CD14-positive monocyte (primary cell): ENCODE measurements at regions not wholly inside any gene's neighbourhood (a gene's known extent, or its start where the extent isn't known, plus 50 kb on each side); places are given as distances from the start of the nearest gene placed in this dataset.

Experiments
- DNase-seq, 3 donors: peaks; one replicate each; pipeline ENCODE4 v3.0.0-alpha.2; 2011 to 2022
- H2AFZ ChIP-seq: 2 replicates; pipeline ENCODE4 v1.6.0; 2012; ENCODE audit warnings: mild to moderate bottlenecking, low read depth, low read length, inconsistent platforms; ENCODE audit not compliant: insufficient read depth, poor library complexity, severe bottlenecking
- H3K27ac ChIP-seq, 2 donors: 1 replicate in 1 of 2; 2 replicates in 1 of 2; pipeline ENCODE4 v1.5.1; 2012 to 2013; ENCODE audit warnings: low read length in 2 of 2, control low read depth in 1 of 2, inconsistent platforms in 1 of 2, low read depth in 1 of 2, mild to moderate bottlenecking in 1 of 2
- H3K27me3 ChIP-seq, 2 donors: one replicate each; pipeline versions ENCODE4 v1.6.0 to v1.6.1; 2011 to 2013; ENCODE audit warnings: low read length in 2 of 2; ENCODE audit not compliant: control insufficient read depth in 2 of 2, insufficient read depth in 2 of 2
- H3K36me3 ChIP-seq, 2 donors: replicated peaks in 1 of 2; 1 replicate in 1 of 2; 2 replicates in 1 of 2; pipeline versions ENCODE4 v1.5.1 to v1.6.1; 2012 to 2013; ENCODE audit warnings: low read length in 2 of 2, control low read depth in 1 of 2, inconsistent platforms in 1 of 2, mild to moderate bottlenecking in 1 of 2; ENCODE audit not compliant: insufficient read depth in 2 of 2, control insufficient read depth in 1 of 2
- H3K4me1 ChIP-seq, 2 donors: 1 replicate in 1 of 2; 2 replicates in 1 of 2; pipeline versions ENCODE4 v1.5.1 to v1.6.1; 2012 to 2013; ENCODE audit warnings: low read length in 2 of 2, control low read depth in 1 of 2, inconsistent platforms in 1 of 2, mild to moderate bottlenecking in 1 of 2, moderate library complexity in 1 of 2; ENCODE audit not compliant: insufficient read depth in 2 of 2, control insufficient read depth in 1 of 2
- H3K4me2 ChIP-seq: replicated peaks from 2 replicates; pipeline ENCODE3; 2012; ENCODE audit warnings: low read length, moderate library complexity, mild to moderate bottlenecking; ENCODE audit not compliant: poor library complexity, severe bottlenecking; ENCODE audit errors: extremely low read depth
- H3K4me3 ChIP-seq, 3 experiments: fragments of 200-600 bp in 1 of 3; sonication (generic) in 1 of 3; replicated peaks in 1 of 3; 1 replicate in 2 of 3; 2 replicates in 1 of 3; pipeline ENCODE4 v1.5.1; 2011 to 2013; ENCODE audit warnings: low read length in 3 of 3, mild to moderate bottlenecking in 3 of 3, control low read depth in 2 of 3, low read depth in 2 of 3, inconsistent platforms in 1 of 3, moderate library complexity in 1 of 3
- H3K79me2 ChIP-seq: 2 replicates; pipeline ENCODE4 v1.6.0; 2012; ENCODE audit warnings: mild to moderate bottlenecking, control low read depth, inconsistent platforms, low read length, moderate library complexity; ENCODE audit not compliant: insufficient read depth
- H3K9ac ChIP-seq: 2 replicates; pipeline ENCODE4 v1.6.0; 2017; ENCODE audit warnings: low read length, mild to moderate bottlenecking; ENCODE audit not compliant: insufficient read depth, poor library complexity, severe bottlenecking
- H3K9me3 ChIP-seq, 2 donors: replicated peaks in 1 of 2; 1 replicate in 1 of 2; 2 replicates in 1 of 2; pipeline versions ENCODE4 v1.5.1 to v1.6.1; 2012 to 2013; ENCODE audit warnings: low read length in 2 of 2, control low read depth in 1 of 2; ENCODE audit not compliant: control insufficient read depth in 1 of 2, insufficient read depth in 1 of 2
- H4K20me1 ChIP-seq: 2 replicates; pipeline ENCODE4 v1.6.0; 2012; ENCODE audit warnings: mild to moderate bottlenecking, low read length, control low read depth, moderate library complexity; ENCODE audit not compliant: insufficient read depth
- H3K27ac Mint-ChIP-seq, 7 donors: one replicate each; pipeline ENCODE4 v1.8.0; 2020; ENCODE audit warnings: mild to moderate bottlenecking in 7 of 7, mixed read lengths in 7 of 7, moderate library complexity in 6 of 7, inconsistent platforms in 2 of 7
- H3K27me3 Mint-ChIP-seq, 3 donors: one replicate each; pipeline ENCODE4 v1.8.0; 2021 to 2022; ENCODE audit warnings: low read depth in 3 of 3, mild to moderate bottlenecking in 3 of 3, mixed read lengths in 3 of 3, moderate library complexity in 3 of 3, inconsistent platforms in 1 of 3
- H3K36me3 Mint-ChIP-seq, 2 donors: one replicate each; pipeline ENCODE4 v1.8.0; 2020; ENCODE audit warnings: mixed read lengths in 2 of 2, inconsistent platforms in 1 of 2, mild to moderate bottlenecking in 1 of 2
- H3K4me1 Mint-ChIP-seq: one replicate; pipeline ENCODE4 v1.8.0; 2020; ENCODE audit warnings: mild to moderate bottlenecking, mixed read lengths
- H3K4me3 Mint-ChIP-seq, 2 donors: one replicate each; pipeline ENCODE4 v1.8.0; 2020; ENCODE audit warnings: mild to moderate bottlenecking in 2 of 2, mixed read lengths in 2 of 2, moderate library complexity in 1 of 2
- H3K9me3 Mint-ChIP-seq, 7 donors: one replicate each; pipeline ENCODE4 v1.8.0; 2020 to 2022; ENCODE audit warnings: mixed read lengths in 7 of 7, mild to moderate bottlenecking in 6 of 7, moderate library complexity in 6 of 7, inconsistent platforms in 2 of 7
- WGBS: methylation state at CpG from one replicate; pipeline ENCODE4 v1.1.5; 2013; ENCODE audit warnings: missing lambda C conversion rate; ENCODE audit not compliant: insufficient coverage; 5-methylcytosine and 5-hydroxymethylcytosine counted together
- intact Hi-C, 2 donors: fragments of 100-400 bp; cut with micrococcal nuclease; formaldehyde crosslinking; loops; one replicate each; pipeline versions ENCODE4 v1.15.0 to v1.15.1; 2023
- TF ChIP-seq, protein P1 (sequence below): fragments of 200-600 bp; IDR thresholded peaks from one replicate; pipeline ENCODE4 v1.8.0; 2022; ENCODE audit warnings: antibody characterized with exemption, mild to moderate bottlenecking

DNA sequence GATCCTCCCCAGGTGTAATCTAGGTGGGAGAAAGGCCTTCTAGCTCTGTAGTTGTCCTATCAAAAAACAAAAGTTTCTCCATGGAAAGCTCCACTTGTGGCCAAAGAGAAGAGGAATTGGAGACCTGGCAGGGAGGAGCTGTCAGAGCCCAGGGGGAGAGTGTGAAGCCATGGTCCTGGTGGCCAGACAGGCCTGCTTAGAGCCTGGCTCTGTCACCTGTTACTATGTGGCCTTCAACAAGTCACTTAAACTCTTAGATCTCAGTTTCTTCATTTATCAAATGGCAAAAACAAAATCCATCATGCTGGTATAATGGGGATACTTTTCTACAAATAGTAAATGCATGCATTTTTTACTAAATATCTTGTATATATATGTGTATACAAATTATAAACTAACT is 59.0 kb upstream of the NFE2L3 start:
- no peaks in the 10 kb centered on the region for H4K20me1 ChIP-seq
- H3K36me3 ChIP-seq = no peaks in the 10 kb centered on the region
- no peak overlapping the region for H3K4me3 Mint-ChIP-seq
- peaks cover 31% of the 10 kb centered on the region for H3K4me1 Mint-ChIP-seq
- no peak overlapping the region for H3K27ac ChIP-seq
- H3K27me3 Mint-ChIP-seq = peaks cover 0 to 3% (median 2%) of the 10 kb centered on the region in 3 donors
- TF ChIP-seq, protein P1, sequence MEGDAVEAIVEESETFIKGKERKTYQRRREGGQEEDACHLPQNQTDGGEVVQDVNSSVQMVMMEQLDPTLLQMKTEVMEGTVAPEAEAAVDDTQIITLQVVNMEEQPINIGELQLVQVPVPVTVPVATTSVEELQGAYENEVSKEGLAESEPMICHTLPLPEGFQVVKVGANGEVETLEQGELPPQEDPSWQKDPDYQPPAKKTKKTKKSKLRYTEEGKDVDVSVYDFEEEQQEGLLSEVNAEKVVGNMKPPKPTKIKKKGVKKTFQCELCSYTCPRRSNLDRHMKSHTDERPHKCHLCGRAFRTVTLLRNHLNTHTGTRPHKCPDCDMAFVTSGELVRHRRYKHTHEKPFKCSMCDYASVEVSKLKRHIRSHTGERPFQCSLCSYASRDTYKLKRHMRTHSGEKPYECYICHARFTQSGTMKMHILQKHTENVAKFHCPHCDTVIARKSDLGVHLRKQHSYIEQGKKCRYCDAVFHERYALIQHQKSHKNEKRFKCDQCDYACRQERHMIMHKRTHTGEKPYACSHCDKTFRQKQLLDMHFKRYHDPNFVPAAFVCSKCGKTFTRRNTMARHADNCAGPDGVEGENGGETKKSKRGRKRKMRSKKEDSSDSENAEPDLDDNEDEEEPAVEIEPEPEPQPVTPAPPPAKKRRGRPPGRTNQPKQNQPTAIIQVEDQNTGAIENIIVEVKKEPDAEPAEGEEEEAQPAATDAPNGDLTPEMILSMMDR = no peak
- intact Hi-C loops = loop anchor here in 1 of 2 donors (5.0 kb wide), 1 partner anchor 104 kb away; no protein-coding TSS in a partner anchor
- H3K27ac Mint-ChIP-seq = peak overlapping the region in 2 of 7 donors; percentile 0 to 37
- peak overlapping the region; percentile 2 for H2AFZ ChIP-seq
- DNase-seq = no peak
- H3K4me1 ChIP-seq = peaks cover 26 to 27% of the 10 kb centered on the region in 2 donors
- peaks cover 0 to 8% of the 10 kb centered on the region in 2 donors for H3K36me3 Mint-ChIP-seq
- no peak overlapping the region for H3K4me2 ChIP-seq
- peaks cover 9 to 21% (median 17%) of the 10 kb centered on the region in 7 donors for H3K9me3 Mint-ChIP-seq
- H3K4me3 ChIP-seq = no peak overlapping the region
- H3K9me3 ChIP-seq = peaks cover 6 to 14% of the 10 kb centered on the region in 2 donors
- H3K27me3 ChIP-seq = no peaks in the 10 kb centered on the region
- no peaks in the 10 kb centered on the region for H3K79me2 ChIP-seq
- H3K9ac ChIP-seq = no peak overlapping the region

DNA sequence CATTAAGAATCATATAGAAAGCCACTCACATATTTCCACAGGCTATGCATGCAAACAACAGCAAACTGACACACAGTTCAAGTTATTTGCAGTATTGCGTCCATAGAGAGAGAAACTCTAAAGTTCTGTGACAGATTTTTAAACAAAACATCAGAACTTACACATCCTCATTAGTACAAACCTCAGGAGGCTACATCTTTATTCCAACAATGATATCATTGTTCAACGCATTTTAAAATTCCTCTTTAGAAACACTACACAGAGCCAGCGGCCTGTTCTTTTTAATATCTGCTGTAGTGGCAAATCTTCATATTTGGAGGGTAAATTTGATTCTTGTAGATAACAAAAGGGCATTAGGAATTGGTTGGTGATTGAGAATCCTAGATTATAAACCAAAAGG is 55.9 kb upstream of the NFE2L3 start:
- no peak for DNase-seq
- H3K27me3 ChIP-seq = no peaks in the 10 kb centered on the region
- Mint-ChIP-seq H3K27me3 (peaks cover 0 to 3% (median 2%) of the 10 kb centered on the region in 3 donors), H3K27ac (no peak overlapping the region), H3K36me3 (no peaks in the 10 kb centered on the region), H3K9me3 (peaks cover 0 to 3% (median 0%) of the 10 kb centered on the region in 7 donors), H3K4me3 (no peak overlapping the region), H3K4me1 (peaks cover 28% of the 10 kb centered on the region)
- intact Hi-C loops = loop anchor here in 1 of 2 donors (1.0 kb wide), 1 partner anchor 10 kb away; no protein-coding TSS in a partner anchor
- H4K20me1 ChIP-seq = no peaks in the 10 kb centered on the region
- H3K9ac ChIP-seq = no peak overlapping the region
- TF ChIP-seq, protein P1 = no peak
- no peak overlapping the region for H3K4me3 ChIP-seq
- no peak overlapping the region for H2AFZ ChIP-seq
- H3K4me1 ChIP-seq = peaks cover 42 to 43% of the 10 kb centered on the region in 2 donors
- WGBS = no CpG with 5 or more reads among the region's 3 CpGs
- H3K4me2 ChIP-seq = no peak overlapping the region
- no peaks in the 10 kb centered on the region for H3K9me3 ChIP-seq
- H3K79me2 ChIP-seq = no peaks in the 10 kb centered on the region
- no peaks in the 10 kb centered on the region for H3K36me3 ChIP-seq
- H3K27ac ChIP-seq = no peak overlapping the region
